D721Med (cell line): ENCODE measurements at regions not wholly inside any gene's neighbourhood (a gene's known extent, or its start where the extent isn't known, plus 50 kb on each side); places are given as distances from the start of the nearest gene placed in this dataset.

Experiments
- DNase-seq: peaks from one replicate; pipeline ENCODE4 v3.0.0; 2011; ENCODE audit warnings: low spot score; ENCODE audit not compliant: insufficient read length
- FAIRE-seq: peaks from 2 replicates; lab custom pipeline; 2011; peaks lifted over from hg19 to GRCh38; lab: Jason Lieb, UNC
- CTCF ChIP-seq: IDR thresholded peaks from 2 replicates; pipeline ENCODE4 v1.5.1; 2012; ENCODE audit warnings: mild to moderate bottlenecking, control low read depth; ENCODE audit not compliant: insufficient read depth; ENCODE audit errors: missing control alignments

- no peak for TF ChIP-seq CTCF
- DNase-seq, result no peak
- no peak for FAIRE-seq
Observed at GRCh38 chr18:9013926-9014373, 88.5 kb upstream of the NDUFV2 start.

GRCh38 chr18:9015689-9016088, 86.8 kb upstream of the NDUFV2 start:
- no peak for FAIRE-seq
- TF ChIP-seq CTCF, result no peak
- DNase-seq, result no peak

- TF ChIP-seq CTCF, result no peak
- no peak for FAIRE-seq
- no peak for DNase-seq
Observed at GRCh38 chr18:9016633-9017166, 85.8 kb upstream of the NDUFV2 start.

- no peak for DNase-seq
- no peak for FAIRE-seq
- no peak for TF ChIP-seq CTCF
Observed at GRCh38 chr18:9017167-9017904, 85.2 kb upstream of the NDUFV2 start.

- FAIRE-seq (no peak), DNase-seq (no peak)
- TF ChIP-seq CTCF, result no peak
Observed at GRCh38 chr18:9017905-9018227, 84.6 kb upstream of the NDUFV2 start.

GRCh38 chr18:9019135-9019534, 83.4 kb upstream of the NDUFV2 start:
- TF ChIP-seq CTCF, result no peak
- DNase-seq (no peak), FAIRE-seq (no peak)

GRCh38 chr18:9020221-9020620, 82.3 kb upstream of the NDUFV2 start:
- no peak for TF ChIP-seq CTCF
- FAIRE-seq, result no peak
- DNase-seq, result no peak
